Lower leg skin (tissue), 4 donors: ENCODE measurements at regions not wholly inside any gene's neighbourhood (a gene's known extent, or its start where the extent isn't known, plus 50 kb on each side); places are given as distances from the start of the nearest gene placed in this dataset.

Experiments
- DNase-seq, 2 donors: peaks; one replicate each; pipeline ENCODE4 v3.0.0-alpha.2; 2019; ENCODE audit warnings: low spot score in 2 of 2
- H3K4me3 ChIP-seq: fragments of 200-600 bp; sonication (generic); 2 replicates; pipeline ENCODE4 v1.5.1; 2017; ENCODE audit warnings: mild to moderate bottlenecking, low read depth; ENCODE audit not compliant: poor library complexity, severe bottlenecking
- POLR2A ChIP-seq, 2 donors: fragments of 450-650 bp; IDR thresholded peaks; one replicate each; pipeline ENCODE4 v1.6.1; 2016 to 2017; ENCODE audit warnings: antibody characterized with exemption in 2 of 2, mild to moderate bottlenecking in 1 of 2, moderate library complexity in 1 of 2
- WGBS, 2 donors: methylation state at CpG; one replicate each; pipeline ENCODE4 v1.1.5; 2018; 5-methylcytosine and 5-hydroxymethylcytosine counted together
- intact Hi-C: fragments of 100-400 bp; cut with DNase I; formaldehyde crosslinking; loops from one replicate; pipeline ENCODE4 v1.15.0; 2023; ENCODE audit warnings: low total_unique reads
- TF ChIP-seq, protein P1 (sequence below), 3 donors: fragments of 450-650 bp; IDR thresholded peaks; one replicate each; pipeline ENCODE4 v1.5.1; 2016; ENCODE audit warnings: antibody characterized with exemption in 3 of 3, mild to moderate bottlenecking in 3 of 3, moderate library complexity in 2 of 3

DNA sequence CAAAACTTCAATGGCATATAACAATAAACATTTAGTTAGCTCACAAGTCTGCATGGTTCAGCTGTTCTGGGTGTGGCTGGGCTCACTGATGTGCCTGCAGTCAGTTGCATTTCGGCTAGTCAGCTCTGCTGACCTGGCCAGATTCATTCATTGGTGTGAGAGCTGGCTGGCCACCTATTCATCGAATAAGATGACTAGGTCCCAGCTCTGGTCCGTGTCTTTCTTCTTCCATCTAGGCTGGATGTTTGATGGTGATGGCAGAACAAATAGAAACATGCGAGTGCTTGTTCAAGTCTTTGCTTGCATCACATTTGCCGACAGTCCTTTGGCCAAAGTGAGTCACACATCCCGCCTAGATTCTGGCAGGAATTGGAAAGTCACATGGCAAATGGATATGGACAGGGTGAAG is 203.3 kb upstream of the CRY1 start:
- peak in 1 of 2 donors; percentile 38 for DNase-seq
- H3K4me3 ChIP-seq: no peak overlapping the region
- no peak for TF ChIP-seq POLR2A (IDR thresholded peaks at IDR 0.05)
- TF ChIP-seq, protein P1, sequence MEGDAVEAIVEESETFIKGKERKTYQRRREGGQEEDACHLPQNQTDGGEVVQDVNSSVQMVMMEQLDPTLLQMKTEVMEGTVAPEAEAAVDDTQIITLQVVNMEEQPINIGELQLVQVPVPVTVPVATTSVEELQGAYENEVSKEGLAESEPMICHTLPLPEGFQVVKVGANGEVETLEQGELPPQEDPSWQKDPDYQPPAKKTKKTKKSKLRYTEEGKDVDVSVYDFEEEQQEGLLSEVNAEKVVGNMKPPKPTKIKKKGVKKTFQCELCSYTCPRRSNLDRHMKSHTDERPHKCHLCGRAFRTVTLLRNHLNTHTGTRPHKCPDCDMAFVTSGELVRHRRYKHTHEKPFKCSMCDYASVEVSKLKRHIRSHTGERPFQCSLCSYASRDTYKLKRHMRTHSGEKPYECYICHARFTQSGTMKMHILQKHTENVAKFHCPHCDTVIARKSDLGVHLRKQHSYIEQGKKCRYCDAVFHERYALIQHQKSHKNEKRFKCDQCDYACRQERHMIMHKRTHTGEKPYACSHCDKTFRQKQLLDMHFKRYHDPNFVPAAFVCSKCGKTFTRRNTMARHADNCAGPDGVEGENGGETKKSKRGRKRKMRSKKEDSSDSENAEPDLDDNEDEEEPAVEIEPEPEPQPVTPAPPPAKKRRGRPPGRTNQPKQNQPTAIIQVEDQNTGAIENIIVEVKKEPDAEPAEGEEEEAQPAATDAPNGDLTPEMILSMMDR (IDR thresholded peaks at IDR 0.05): no peak
- 53 to 66% methylated on average over 6 of the region's 6 CpGs for WGBS, 2 donors
- intact Hi-C loops: no loop called here

- WGBS, 2 donors: 65 to 66% methylated on average over 2 of the region's 2 CpGs
- intact Hi-C loops: no loop called here
- no peak overlapping the region for H3K4me3 ChIP-seq
- no peak for DNase-seq
- TF ChIP-seq, protein P1 (IDR thresholded peaks at IDR 0.05): no peak
- TF ChIP-seq POLR2A (IDR thresholded peaks at IDR 0.05): no peak
These were observed 209.4 kb upstream of the CRY1 start for GRCh38 chr12:107302649-107303341.

DNA sequence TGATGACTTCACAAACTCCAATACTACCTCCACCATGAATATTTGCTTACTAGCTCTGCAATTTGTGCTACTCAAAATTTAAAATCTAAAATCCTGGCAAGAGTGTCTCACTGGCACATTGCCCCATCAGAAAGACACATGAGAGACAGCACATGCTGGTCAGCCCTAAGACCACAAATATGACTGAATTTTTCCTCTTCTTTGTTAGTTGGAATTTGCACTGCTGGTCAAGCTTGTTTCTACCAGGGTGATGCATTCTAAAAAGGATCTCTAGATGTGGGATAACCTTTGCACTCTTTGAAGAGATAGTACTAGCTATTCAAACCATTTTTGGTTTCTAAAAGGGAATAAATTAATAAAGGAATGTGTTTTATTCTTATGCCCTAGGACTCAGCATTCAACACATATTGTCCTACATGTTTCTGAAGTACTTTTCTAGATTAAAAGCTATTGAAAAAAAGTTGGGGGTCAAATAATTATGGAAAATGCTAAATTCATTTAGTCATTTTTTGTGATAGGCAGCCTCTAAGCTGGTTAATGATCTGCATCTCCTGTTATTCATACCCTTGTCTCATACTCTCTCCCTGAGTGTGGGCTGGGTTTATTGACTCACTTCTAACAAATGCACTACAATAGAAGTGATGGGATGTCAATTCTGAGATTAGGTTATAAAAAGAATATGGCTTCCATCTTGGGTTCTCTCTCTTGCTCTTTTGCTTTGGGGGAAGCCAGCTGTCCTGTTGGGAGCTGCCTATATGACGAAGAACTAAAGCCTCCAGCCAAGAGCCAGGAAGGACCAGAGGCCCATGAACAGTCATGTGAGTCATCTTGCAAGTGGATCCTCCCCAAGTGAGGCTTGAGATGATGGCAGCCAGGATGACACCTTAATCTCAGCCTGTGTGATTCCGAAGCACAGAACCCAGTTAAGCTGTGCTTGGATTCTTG is 211.5 kb upstream of the CRY1 start:
- no peak overlapping the region for H3K4me3 ChIP-seq
- TF ChIP-seq, protein P1 (IDR thresholded peaks at IDR 0.05): no peak
- no peak for TF ChIP-seq POLR2A (IDR thresholded peaks at IDR 0.05)
- intact Hi-C loops: no loop called here
- no peak for DNase-seq
- 83 to 89% methylated on average over 2 of the region's 2 CpGs for WGBS, 2 donors

GRCh38 chr12:107306141-107306659 is 212.9 kb upstream of the CRY1 start:
- TF ChIP-seq, protein P1 (IDR thresholded peaks at IDR 0.05): no peak
- no peak for TF ChIP-seq POLR2A (IDR thresholded peaks at IDR 0.05)
- intact Hi-C loops: no loop called here
- WGBS, 2 donors: 44 to 46% methylated on average over 5 of the region's 5 CpGs
- no peak for DNase-seq
- H3K4me3 ChIP-seq: no peak overlapping the region

GRCh38 chr12:107308310-107308709 is 215.0 kb upstream of the CRY1 start:
- TF ChIP-seq, protein P1 (IDR thresholded peaks at IDR 0.05): no peak
- TF ChIP-seq POLR2A (IDR thresholded peaks at IDR 0.05): no peak
- intact Hi-C loops: no loop called here

More at GRCh38 chr12:107308310-107308709, 215.0 kb upstream of the CRY1 start:
- no peak overlapping the region for H3K4me3 ChIP-seq
- no peak for DNase-seq
